ENCODE measurements at regions not wholly inside any gene's neighbourhood (a gene's known extent, or its start where the extent isn't known, plus 50 kb on each side); places are given as distances from the start of the nearest gene placed in this dataset.

- H3K36me3 ChIP-seq (ENCODE audit: control insufficient read depth, insufficient read depth, low read length): no peaks in the 10 kb centered on the region
Measured at GRCh38 chr12:18982226-18982949, 147.1 kb upstream of the PLEKHA5 start.

GRCh38 chr12:18983854-18984253 lies 145.7 kb upstream of the PLEKHA5 start:
- H3K4me2 ChIP-seq (ENCODE audit: low read length): no peak overlapping the region
- H3K4ac ChIP-seq (ENCODE audit: low read depth, low read length): no peak overlapping the region
- H3K79me1 ChIP-seq (ENCODE audit: low read length): no peaks in the 10 kb centered on the region
- H3K4me1 ChIP-seq (ENCODE audit: control insufficient read depth, low read depth, low read length): no peaks in the 10 kb centered on the region
- H2BK5ac ChIP-seq (ENCODE audit: low read length): no peak overlapping the region
- H3K9ac ChIP-seq (ENCODE audit: low read length): no peak overlapping the region
- H3K23ac ChIP-seq (ENCODE audit: low read length): no peak overlapping the region
- H3K27ac ChIP-seq (ENCODE audit: low read depth, low read length): no peak overlapping the region
- H3K36me3 ChIP-seq (ENCODE audit: control insufficient read depth, insufficient read depth, low read length): no peaks in the 10 kb centered on the region
- H2BK15ac ChIP-seq (replicated peaks; ENCODE audit: low read depth): no peak overlapping the region
- no peaks in the 10 kb centered on the region for H3K27me3 ChIP-seq (ENCODE audit: insufficient read depth, low read length, poor library complexity)
- DNase-seq: no peak
- H3K56ac ChIP-seq (ENCODE audit: low read length): no peak overlapping the region
- no peak overlapping the region for H3K18ac ChIP-seq (ENCODE audit: low read length)
- no CpG with 5 or more reads among the region's 3 CpGs for WGBS (ENCODE audit: extremely low coverage, insufficient coverage, low lambda C conversion rate)
- H3K79me2 ChIP-seq (ENCODE audit: control insufficient read depth, insufficient read depth, low read length): no peaks in the 10 kb centered on the region
- no peak overlapping the region for H2BK120ac ChIP-seq (ENCODE audit: low read depth, low read length)
- no peak overlapping the region for H4K5ac ChIP-seq (ENCODE audit: low read length)
- no peak overlapping the region for H2AK5ac ChIP-seq (ENCODE audit: low read length)
- no peak overlapping the region for H3K4me3 ChIP-seq (ENCODE audit: low read length)
- H4K8ac ChIP-seq (ENCODE audit: low read depth, low read length): no peak overlapping the region

More at GRCh38 chr12:18982226-18982949, 147.1 kb upstream of the PLEKHA5 start:
- Histone ChIP-seq H3K27ac (ENCODE audit: low read depth, low read length) (no peak overlapping the region), H2BK120ac (ENCODE audit: low read depth, low read length) (no peak overlapping the region), H2BK15ac (replicated peaks; ENCODE audit: low read depth) (no peak overlapping the region), H3K79me2 (ENCODE audit: control insufficient read depth, insufficient read depth, low read length) (no peaks in the 10 kb centered on the region), H3K4me3 (ENCODE audit: low read length) (no peak overlapping the region), H2BK5ac (ENCODE audit: low read length) (no peak overlapping the region), H3K23ac (ENCODE audit: low read length) (no peak overlapping the region), H3K18ac (ENCODE audit: low read length) (no peak overlapping the region), H3K4me1 (ENCODE audit: control insufficient read depth, low read depth, low read length) (no peaks in the 10 kb centered on the region), H3K4me2 (ENCODE audit: low read length) (no peak overlapping the region), H4K8ac (ENCODE audit: low read depth, low read length) (no peak overlapping the region), H2AK5ac (ENCODE audit: low read length) (no peak overlapping the region), H3K9ac (ENCODE audit: low read length) (no peak overlapping the region), H3K79me1 (ENCODE audit: low read length) (no peaks in the 10 kb centered on the region), H3K27me3 (ENCODE audit: insufficient read depth, low read length, poor library complexity) (no peaks in the 10 kb centered on the region), H3K4ac (ENCODE audit: low read depth, low read length) (no peak overlapping the region), H4K5ac (ENCODE audit: low read length) (no peak overlapping the region), H3K56ac (ENCODE audit: low read length) (no peak overlapping the region)
- DNase-seq: no peak
- no CpG with 5 or more reads among the region's 9 CpGs for WGBS (ENCODE audit: extremely low coverage, insufficient coverage, low lambda C conversion rate)

- DNase-seq: no peak
- H3K79me1 ChIP-seq (ENCODE audit: low read length): no peaks in the 10 kb centered on the region
- H3K4me3 ChIP-seq (ENCODE audit: low read length): no peak overlapping the region
- no peak overlapping the region for H2AK5ac ChIP-seq (ENCODE audit: low read length)
- no peak overlapping the region for H3K4me2 ChIP-seq (ENCODE audit: low read length)
- no peaks in the 10 kb centered on the region for H3K4me1 ChIP-seq (ENCODE audit: control insufficient read depth, low read depth, low read length)
- no peak overlapping the region for H2BK15ac ChIP-seq (replicated peaks; ENCODE audit: low read depth)
- no peaks in the 10 kb centered on the region for H3K27me3 ChIP-seq (ENCODE audit: insufficient read depth, low read length, poor library complexity)
- no peak overlapping the region for H4K5ac ChIP-seq (ENCODE audit: low read length)
- H3K36me3 ChIP-seq (ENCODE audit: control insufficient read depth, insufficient read depth, low read length): no peaks in the 10 kb centered on the region
- H3K56ac ChIP-seq (ENCODE audit: low read length): no peak overlapping the region
- H3K9ac ChIP-seq (ENCODE audit: low read length): no peak overlapping the region
- no peak overlapping the region for H3K23ac ChIP-seq (ENCODE audit: low read length)
- no CpG with 5 or more reads among the region's 2 CpGs for WGBS (ENCODE audit: extremely low coverage, insufficient coverage, low lambda C conversion rate)
- H3K27ac ChIP-seq (ENCODE audit: low read depth, low read length): no peak overlapping the region
- no peaks in the 10 kb centered on the region for H3K79me2 ChIP-seq (ENCODE audit: control insufficient read depth, insufficient read depth, low read length)
- no peak overlapping the region for H4K8ac ChIP-seq (ENCODE audit: low read depth, low read length)
- H3K4ac ChIP-seq (ENCODE audit: low read depth, low read length): no peak overlapping the region
- no peak overlapping the region for H3K18ac ChIP-seq (ENCODE audit: low read length)
- no peak overlapping the region for H2BK5ac ChIP-seq (ENCODE audit: low read length)
- no peak overlapping the region for H2BK120ac ChIP-seq (ENCODE audit: low read depth, low read length)
Measured at GRCh38 chr12:18990856-18991255, 138.7 kb upstream of the PLEKHA5 start.

GRCh38 chr12:18992336-18992735 lies 137.2 kb upstream of the PLEKHA5 start:
- no peak overlapping the region for H3K18ac ChIP-seq (ENCODE audit: low read length)
- H3K23ac ChIP-seq (ENCODE audit: low read length): no peak overlapping the region
- no peak overlapping the region for H3K9ac ChIP-seq (ENCODE audit: low read length)
- H3K27ac ChIP-seq (ENCODE audit: low read depth, low read length): no peak overlapping the region
- H2AK5ac ChIP-seq (ENCODE audit: low read length): no peak overlapping the region
- H3K4ac ChIP-seq (ENCODE audit: low read depth, low read length): no peak overlapping the region
- no peak overlapping the region for H4K8ac ChIP-seq (ENCODE audit: low read depth, low read length)
- no peaks in the 10 kb centered on the region for H3K79me2 ChIP-seq (ENCODE audit: control insufficient read depth, insufficient read depth, low read length)
- H2BK15ac ChIP-seq (replicated peaks; ENCODE audit: low read depth): no peak overlapping the region
- H2BK5ac ChIP-seq (ENCODE audit: low read length): no peak overlapping the region
- WGBS (ENCODE audit: extremely low coverage, insufficient coverage, low lambda C conversion rate): no CpG with 5 or more reads among the region's 2 CpGs
- no peak for DNase-seq
- no peak overlapping the region for H2BK120ac ChIP-seq (ENCODE audit: low read depth, low read length)
- H4K5ac ChIP-seq (ENCODE audit: low read length): no peak overlapping the region
- H3K79me1 ChIP-seq (ENCODE audit: low read length): no peaks in the 10 kb centered on the region
- no peaks in the 10 kb centered on the region for H3K4me1 ChIP-seq (ENCODE audit: control insufficient read depth, low read depth, low read length)
- no peaks in the 10 kb centered on the region for H3K36me3 ChIP-seq (ENCODE audit: control insufficient read depth, insufficient read depth, low read length)
- no peak overlapping the region for H3K4me3 ChIP-seq (ENCODE audit: low read length)
- H3K27me3 ChIP-seq (ENCODE audit: insufficient read depth, low read length, poor library complexity): no peaks in the 10 kb centered on the region
- no peak overlapping the region for H3K4me2 ChIP-seq (ENCODE audit: low read length)
- no peak overlapping the region for H3K56ac ChIP-seq (ENCODE audit: low read length)

- Histone ChIP-seq H2BK120ac (ENCODE audit: low read depth, low read length) (no peak overlapping the region), H3K79me2 (ENCODE audit: control insufficient read depth, insufficient read depth, low read length) (no peaks in the 10 kb centered on the region), H3K4ac (ENCODE audit: low read depth, low read length) (no peak overlapping the region), H3K27ac (ENCODE audit: low read depth, low read length) (no peak overlapping the region), H3K23ac (ENCODE audit: low read length) (no peak overlapping the region), H3K4me1 (ENCODE audit: control insufficient read depth, low read depth, low read length) (peaks cover 6% of the 10 kb centered on the region), H3K36me3 (ENCODE audit: control insufficient read depth, insufficient read depth, low read length) (no peaks in the 10 kb centered on the region), H2BK5ac (ENCODE audit: low read length) (no peak overlapping the region), H4K8ac (ENCODE audit: low read depth, low read length) (no peak overlapping the region), H4K5ac (ENCODE audit: low read length) (no peak overlapping the region), H3K18ac (ENCODE audit: low read length) (no peak overlapping the region), H3K9ac (ENCODE audit: low read length) (no peak overlapping the region), H2BK15ac (replicated peaks; ENCODE audit: low read depth) (no peak overlapping the region), H3K4me3 (ENCODE audit: low read length) (no peak overlapping the region), H2AK5ac (ENCODE audit: low read length) (no peak overlapping the region), H3K56ac (ENCODE audit: low read length) (no peak overlapping the region), H3K4me2 (ENCODE audit: low read length) (no peak overlapping the region), H3K27me3 (ENCODE audit: insufficient read depth, low read length, poor library complexity) (no peaks in the 10 kb centered on the region), H3K79me1 (ENCODE audit: low read length) (no peaks in the 10 kb centered on the region)
- no CpG with 5 or more reads among the region's 9 CpGs for WGBS (ENCODE audit: extremely low coverage, insufficient coverage, low lambda C conversion rate)
- no peak for DNase-seq
Measured at GRCh38 chr12:18998343-18999261, 130.9 kb upstream of the PLEKHA5 start.
